OCI-M1 (cell line): ENCODE measurements at regions not wholly inside any gene's neighbourhood (a gene's known extent, or its start where the extent isn't known, plus 50 kb on each side); places are given as distances from the start of the nearest gene placed in this dataset.

ENCODE experiments used
- DNase-seq: peaks from one replicate; lab custom pipeline; 2025; lab: John Stamatoyannopoulos, UW

DNA sequence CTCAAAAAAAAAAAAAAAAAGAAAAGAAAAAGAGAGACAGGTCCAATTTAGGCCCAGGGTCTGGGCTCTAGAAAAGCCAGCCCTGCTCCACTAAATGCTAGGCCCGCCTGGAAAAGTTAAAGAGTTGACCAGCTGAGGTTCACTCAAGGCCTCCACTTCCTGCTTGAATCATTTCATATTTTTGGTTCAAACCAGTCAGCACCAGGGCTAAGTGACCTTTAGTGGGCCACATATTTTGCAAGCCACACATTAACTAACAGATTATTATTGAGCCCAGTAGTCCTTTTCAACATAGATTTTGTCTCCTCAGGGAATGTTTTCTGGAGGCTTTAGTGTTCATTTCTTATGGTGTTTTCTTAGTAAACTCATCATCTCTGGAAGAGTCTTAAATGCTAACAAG, 156.6 kb downstream of the TLR4 start:
- no peak for DNase-seq

DNA sequence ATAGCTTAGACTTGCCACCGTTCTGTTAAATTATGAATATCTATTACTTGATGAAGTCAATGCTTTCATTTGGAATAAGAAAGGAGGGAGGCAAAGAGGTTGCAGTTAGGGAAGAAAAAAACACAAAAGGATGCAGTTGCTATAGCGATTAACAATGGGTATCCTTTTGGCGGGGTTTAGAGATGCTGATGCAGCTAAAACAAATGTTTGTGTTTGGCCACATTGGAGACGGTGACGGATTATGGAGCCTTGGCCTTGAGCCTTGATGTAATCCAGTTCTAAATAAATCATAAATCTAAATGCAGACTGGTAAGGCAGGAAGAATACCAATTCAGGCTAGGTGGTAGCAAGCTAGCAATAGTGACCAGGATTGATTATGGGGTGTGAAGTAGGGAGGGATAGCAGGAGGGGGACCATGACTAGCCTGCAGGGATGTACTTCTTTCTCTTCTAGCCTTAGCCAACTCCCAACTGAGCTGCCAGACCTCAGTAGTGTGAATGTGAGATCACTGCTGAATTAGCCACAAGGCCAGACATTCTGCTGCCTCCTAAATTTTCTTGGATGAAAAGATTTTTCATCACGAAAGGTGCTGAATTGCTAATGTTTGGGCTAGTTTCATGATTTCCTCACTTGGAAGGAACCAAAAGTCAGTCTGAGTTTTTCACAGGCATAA, 160.3 kb downstream of the TLR4 start:
- DNase-seq, result no peak

DNA sequence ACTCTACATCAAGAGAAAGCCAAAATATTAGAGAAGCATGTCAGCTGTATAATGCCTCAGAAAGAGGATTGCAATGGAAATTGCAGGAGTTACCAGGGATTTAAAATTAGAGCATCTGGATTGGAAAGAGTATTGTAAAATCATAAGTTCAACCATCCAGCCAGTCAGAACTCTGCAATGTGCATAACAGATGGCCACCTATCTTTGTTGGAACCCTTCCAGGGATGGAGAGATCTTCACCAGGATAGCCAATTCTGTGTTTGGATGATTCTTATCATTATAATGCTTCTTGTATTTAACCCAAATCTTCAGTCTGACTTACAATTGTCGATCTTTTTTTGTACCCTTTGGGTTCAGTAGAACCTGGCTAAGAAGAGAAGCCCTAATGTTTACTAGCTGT, 164.4 kb downstream of the TLR4 start:
- DNase-seq, result no peak

DNA sequence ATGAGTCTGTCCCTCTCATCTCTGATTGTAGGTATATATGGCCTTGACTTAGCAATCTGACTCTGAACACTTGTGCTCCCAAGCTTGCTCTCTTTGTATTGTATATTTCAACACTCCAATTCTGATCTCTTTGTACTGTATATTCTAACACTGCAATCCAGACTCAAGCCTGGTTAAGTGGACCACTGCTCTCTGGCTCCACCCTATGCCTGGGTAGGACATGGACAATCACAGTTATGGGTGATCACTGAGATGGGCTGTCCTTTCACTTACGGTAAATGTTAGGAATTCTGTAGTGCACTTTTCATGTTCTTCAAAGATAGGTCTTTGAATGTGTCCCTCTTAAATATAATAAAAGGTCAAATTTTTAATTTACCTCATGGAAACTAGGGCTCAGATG, 165.1 kb downstream of the TLR4 start:
- peak; percentile 4 for DNase-seq

DNA sequence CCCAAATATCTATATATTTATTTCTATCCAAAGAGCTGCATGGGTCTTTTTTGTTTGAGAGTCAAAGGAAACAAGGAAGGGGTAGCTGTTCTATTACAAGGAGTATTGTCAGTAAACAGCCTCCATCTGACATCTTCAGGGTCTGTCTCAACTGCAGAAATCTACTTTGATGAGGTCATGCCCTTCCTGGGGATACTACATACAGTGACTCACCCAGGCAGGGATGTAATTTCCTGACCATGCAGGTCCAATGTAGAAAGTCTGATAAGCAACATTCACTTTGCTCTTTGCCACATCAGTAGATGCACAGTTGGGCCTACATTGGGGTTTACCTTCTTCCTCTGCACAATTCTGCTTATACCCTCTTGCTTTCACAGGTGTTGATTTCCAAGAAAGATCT, 165.5 kb downstream of the TLR4 start:
- no peak for DNase-seq

DNA sequence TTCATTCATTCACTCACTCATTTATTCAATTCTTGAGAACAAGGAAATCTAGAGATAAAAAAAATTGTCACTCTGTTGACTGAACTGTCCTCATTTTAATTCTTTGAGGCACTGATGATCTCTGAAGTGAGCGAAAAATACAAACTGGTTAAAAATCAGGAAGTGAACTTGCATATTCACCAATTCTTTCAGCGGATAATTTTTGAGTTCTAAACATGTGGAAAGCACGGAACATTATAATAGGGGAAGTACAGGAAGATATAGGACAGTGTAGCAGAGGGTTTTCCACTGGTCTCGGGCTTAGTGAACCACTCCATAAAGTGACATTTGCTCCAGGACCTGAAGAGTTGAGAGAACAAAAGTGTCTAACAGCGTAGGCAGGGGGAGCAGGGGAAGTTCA, 169.5 kb downstream of the TLR4 start:
- DNase-seq, result no peak

DNA sequence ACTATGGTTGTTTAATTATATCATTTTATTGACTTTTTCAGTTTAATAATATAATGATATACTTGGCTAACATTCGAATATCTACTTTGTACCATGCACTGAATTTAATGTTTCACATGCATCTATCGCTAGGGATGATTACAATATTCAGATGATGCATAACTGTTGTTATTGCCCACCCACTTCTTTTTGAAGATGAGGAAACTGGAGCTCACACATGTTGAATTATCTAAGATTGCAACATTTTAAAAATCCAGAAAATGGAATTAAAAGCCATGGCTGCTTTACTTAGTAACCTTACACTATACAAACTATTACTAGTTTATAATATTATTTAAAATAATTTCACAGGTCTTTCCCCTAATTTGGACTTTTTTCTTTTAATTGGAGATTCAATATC, 171.7 kb downstream of the TLR4 start:
- no peak for DNase-seq

DNA sequence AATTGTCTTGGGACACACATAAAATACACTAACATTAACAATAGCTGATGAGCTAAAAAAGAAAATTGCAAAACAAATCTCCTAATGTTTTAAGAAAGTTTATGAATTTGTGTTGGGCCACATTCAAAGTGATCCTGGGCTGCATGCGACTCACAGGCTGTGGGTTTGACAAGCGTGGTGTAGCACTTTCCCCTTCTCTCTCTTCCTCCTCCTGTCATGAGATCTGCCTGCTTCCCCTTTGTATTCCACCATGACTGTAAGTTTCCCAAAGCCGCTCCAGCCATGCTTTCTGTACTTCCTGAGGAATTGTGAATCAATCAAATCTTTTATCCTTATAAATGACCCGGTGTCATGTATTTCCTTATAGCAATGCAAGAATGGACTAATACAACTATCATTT, 178.0 kb downstream of the TLR4 start:
- DNase-seq, result no peak

DNA sequence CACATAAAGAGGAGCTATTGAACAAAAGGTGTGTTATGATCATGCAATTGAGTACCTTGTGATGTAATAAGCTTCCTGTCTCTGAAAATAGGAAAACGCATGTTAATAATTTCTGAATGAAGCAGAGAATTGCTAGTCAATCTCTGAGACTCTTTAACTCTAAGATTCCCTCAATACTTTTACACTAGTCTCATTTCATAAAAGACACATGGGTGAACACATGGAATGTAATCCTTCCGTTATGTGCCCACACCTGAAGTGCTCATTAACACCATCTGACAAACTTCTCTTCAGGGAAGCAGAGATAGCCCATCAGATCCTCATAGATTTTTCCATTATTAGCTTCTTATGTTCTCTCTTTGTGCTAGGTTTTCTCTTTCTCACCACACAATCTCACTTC, 182.4 kb downstream of the TLR4 start:
- DNase-seq, result no peak

DNA sequence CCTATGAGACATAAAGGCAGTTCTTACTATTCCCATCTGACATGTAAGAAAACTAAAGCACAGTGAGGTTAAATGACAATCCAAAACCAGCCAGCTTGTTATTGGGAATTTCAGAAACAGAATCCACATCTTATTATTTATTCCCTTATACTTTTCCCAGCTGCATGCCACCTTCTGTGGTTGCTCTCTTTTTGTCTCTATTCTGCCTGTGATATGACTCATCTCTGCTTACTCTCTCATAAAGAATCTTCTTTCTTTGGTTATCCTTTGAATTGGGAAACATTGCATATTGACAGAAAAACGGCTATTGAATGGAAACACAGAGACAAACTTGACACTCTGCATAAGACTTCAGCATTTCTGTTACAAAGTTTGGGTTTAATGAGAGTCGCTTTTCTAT, 183.2 kb downstream of the TLR4 start:
- no peak for DNase-seq

DNA sequence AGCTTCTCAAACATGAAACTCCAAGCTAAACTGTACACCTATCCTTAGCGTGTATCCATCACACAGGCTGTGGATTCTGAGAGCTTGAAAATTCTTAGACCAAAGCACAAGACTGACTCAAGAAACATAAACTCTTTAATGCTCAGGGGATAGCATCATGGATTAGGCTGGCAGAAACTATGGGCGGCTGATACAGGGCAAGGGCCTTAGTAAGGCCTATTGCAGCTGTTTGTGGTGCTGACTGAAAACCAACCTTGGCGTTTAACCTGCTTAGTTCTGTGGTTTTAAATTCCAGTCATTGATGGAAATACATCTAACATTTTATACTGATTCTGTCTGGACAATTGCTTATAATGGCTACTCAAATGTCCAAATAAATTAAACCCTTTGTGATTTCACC, 183.7 kb downstream of the TLR4 start:
- no peak for DNase-seq

DNA sequence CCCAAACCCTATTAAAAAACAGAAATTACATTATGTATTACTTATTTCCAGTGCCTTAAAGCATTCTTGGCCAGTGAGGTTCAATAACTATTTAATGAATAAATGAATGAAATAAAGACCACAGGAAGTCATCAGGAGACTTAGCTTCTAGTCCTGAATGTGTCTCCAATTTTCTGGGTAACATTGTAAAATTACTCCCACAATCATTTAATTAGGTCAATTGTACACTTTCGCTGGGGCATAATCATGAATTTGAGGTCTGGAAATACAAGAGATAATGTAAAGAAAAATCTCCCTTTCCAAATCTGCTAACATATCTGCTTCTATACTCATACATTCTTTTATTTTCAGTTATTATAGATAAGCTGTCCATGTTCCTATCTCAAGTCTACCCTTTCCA, 199.2 kb downstream of the TLR4 start:
- no peak for DNase-seq

DNA sequence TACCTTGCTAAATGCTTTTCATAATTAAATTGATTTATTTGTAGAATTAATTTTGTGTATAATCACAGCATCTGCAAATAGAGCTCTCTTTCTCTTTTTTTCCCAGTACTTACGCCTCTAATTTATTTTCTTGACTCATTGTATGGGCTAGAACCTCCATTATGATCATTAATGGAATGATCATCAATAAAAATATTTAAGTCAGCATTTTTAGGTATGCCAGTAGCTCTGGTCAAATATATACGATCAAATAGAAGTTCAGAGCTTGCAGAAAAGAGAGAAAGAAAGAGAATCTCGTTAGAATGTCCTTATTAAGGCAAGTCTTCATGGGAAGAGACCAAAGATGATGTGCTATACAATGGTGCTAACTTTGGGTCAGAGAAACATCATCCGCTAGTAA, 202.6 kb downstream of the TLR4 start:
- DNase-seq, result no peak

DNA sequence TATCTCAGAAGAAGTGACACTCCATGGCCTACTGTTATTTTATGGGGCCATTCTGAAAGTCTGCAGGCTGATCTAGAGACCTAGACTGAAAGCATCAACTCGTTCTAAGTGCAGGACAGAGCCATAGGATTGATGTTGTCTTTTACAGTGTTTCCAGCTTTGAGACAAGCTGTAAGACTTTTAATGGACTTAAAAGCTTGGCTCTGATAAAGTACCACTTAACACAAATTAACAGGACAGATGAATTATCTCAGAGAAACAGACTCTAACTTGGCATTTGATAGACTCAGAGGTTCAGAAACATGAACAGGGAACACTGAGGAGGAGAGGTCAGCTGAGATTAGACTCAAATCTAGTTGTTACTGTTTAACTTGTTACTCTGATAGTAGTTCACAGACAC, 203.2 kb downstream of the TLR4 start:
- DNase-seq, result no peak

DNA sequence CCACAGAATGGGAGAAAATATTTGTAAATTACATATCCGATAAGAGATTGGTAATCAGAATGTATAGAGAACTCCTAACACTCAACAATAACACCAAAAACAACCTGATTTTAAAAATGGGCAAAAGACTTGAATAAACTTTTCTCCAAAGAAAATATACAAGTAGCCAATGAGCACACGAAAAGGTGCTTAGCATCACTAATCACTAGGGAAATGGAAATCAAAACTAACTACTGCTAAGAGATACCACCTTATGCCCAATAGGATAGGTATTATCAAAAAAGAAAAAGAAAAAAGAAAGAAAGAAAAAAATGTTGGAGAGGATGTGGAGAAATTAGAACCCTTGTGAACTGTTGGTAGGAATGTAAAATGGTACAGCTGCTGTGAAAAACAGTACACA, 212.1 kb downstream of the TLR4 start:
- DNase-seq, result peak; percentile 3

DNA sequence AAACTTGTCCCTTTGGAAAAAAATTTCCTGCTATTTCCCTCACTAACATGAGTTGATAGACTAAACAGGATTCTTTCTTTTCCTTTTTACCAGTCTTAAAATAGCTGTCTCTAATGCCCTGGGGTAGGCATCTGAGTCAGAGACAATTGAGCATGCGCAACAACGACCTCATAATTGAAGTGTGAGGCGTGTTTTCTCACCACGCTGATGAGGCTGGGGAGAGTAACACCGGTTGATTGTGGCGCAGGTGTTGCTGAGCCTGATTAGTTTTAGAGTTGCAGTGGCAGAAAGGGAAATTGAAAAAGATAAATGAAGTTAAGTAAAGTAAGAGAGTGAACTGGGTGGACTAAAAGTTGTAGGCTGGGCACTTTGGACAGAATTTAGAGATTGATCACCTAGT, 213.7 kb downstream of the TLR4 start:
- no peak for DNase-seq

DNA sequence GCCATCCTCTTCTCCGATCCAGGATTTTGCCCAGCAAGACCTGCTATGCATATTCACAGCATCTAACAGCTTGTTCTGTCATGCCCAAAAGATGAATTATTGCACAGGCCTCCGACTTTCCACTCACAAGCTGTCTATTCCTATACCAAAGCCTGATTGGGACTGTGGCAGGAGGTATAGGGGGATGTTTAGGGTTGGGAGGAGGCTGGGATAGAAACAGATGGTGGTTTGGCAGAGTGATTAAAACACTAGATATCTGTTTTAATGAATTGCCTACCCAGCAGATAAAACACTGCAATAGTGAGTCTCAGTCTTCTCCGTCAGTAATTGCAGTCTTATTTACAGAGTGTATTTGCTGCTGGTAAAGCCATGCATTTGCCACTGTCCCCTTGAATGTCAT, 215.3 kb downstream of the TLR4 start:
- DNase-seq, result no peak

DNA sequence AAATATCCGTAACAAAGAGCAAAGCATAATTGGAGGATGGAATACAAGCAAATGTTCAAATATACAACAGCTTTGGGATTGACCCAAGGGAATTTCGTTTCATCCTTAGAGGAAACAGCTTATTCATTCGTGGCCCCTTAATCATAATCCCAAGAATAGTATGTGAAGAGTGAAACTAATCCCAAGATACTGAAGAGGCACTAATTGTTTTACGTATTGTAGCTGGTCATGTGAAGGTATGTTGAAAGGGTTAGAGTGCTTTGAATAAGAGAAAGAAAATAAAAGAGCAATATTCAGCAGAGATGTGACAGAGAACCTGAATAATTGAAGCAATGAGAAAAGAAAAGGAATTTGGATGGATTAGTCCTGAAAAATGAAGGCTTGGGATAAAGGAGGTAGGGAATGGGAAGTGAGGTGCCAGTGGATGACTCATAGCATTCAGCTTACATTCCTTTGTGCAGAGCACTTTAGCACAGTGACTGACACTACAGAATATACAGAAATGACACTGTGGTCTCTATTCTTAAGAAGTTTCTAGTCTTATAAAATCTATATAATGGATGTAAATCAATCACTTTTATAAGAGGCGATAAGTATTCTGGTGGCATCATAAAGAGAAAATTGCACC, 221.9 kb downstream of the TLR4 start:
- no peak for DNase-seq

DNA sequence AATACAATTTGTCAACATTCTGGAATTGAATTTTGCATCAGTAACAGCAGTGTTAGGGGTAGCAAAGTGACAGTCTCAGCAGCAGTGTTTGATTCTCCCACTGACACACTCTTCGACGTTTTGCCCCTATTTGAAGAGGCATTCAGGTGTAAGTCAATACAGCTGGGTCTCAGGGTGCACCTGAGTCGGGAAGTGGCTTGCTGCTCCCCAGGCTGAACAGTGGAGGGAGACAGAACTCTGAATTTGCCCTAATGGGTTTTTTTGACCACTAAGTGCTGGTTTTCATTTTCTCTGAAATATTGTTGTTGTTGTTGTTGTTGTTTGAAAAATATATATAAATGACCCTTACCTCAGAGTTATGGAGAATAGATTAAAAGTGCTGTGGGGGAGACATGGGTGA, 223.2 kb downstream of the TLR4 start:
- DNase-seq, result no peak

DNA sequence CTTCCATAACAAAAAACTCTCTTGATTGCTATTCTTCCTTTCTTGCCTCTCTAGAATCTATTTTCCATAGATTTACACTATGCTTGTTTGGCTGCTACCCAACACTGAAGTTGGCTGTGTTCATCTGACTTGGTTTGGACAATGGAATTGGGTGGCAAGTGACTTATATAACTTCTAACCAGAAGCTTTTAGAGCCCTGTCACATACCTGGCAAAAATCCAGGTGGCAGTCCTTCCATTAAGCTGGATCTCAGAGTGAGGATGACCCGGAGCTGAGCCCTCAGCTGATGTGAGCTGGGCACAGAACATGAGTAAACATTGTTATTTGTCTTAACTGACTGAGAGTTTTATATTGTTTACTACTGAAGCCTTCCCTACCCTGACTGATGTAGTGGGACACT, 225.7 kb downstream of the TLR4 start:
- no peak for DNase-seq

DNA sequence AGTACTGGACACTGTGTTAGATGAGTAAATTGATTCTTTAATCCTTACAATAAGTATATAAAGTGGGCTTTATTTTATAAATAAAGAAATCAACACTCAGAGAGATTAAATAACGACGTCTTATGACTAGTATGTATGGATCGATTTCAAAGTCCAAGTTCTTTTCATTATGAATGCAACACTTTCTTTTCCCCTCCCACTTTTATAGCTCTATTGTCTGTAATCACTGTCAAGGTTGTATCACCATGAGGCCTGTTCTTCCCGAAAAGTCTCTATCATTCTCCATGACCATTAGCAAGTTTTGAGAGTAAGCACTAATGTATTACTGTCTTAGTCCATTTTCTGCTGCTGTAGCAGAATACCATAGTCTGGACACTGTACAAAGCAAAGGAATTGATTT, 228.4 kb downstream of the TLR4 start:
- no peak for DNase-seq

DNA sequence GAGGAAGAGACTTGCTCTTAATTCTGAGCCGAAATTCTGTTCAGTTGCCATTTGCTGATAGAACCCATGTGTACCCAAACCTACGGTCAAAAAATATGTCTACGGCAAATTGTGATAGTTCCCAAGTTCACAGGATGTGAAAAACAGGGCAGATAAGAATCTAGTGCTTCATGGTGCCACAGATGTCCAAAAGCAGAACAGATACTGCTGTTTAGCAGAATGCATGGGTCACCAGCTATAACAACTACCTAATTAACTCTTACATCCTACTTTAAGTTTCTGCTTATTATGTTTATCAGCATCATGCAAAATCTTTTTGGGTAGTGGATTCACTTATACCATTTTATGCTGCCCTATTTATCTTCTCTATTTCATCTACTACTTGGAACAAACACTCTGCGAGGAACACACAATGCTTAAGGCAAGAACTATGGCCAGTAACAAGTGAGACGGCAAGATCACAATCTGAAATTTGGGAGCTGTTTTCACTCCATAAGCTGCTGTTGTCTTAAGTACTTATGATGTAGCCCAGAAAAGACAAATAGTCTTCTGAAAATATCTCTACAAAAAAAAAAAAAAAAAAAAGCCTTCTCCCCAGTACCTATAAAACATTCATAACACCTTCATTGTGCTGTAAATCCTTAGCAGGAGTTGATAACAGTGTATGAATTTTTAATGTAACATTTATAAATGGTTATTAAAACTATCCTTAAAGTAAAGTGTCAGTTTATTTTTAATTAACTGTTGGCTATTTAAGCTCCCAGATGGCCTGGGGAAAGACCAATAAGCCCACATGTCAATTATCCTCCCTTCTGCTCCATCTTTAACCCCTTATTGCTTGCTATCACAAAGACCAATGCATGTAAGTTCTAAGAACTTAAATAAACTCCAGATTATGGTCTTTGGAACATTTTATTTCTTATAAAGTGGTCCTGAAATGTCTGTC, 232.3 kb downstream of the TLR4 start:
- DNase-seq, result no peak

DNA sequence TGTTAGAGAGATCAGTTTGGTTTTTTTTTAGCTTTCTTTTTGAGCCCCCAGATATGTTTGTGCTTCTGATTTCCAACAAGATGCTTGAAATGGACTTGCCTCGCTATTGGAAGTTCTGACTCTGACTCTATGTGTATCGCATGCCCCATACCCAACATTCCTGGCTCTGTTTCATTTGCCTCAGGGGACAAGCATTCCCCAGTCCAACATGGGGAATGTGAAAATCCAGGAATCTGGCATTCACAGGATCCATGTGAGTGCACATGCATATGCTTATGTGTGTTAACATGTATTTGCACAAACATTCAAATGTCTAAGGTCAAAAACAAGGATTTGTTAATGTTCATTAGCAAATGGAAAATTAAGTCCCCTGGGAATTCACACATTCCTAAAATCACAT, 233.9 kb downstream of the TLR4 start:
- DNase-seq, result no peak
